Peyer's patch (tissue), 4 donors: ENCODE measurements at regions not wholly inside any gene's neighbourhood (a gene's known extent, or its start where the extent isn't known, plus 50 kb on each side); places are given as distances from the start of the nearest gene placed in this dataset.

Source experiments
- POLR2A ChIP-seq, 2 donors: fragments of 450-650 bp; IDR thresholded peaks; one replicate each; pipeline ENCODE4 v1.5.1; 2017; ENCODE audit warnings: antibody characterized with exemption in 2 of 2, mild to moderate bottlenecking in 2 of 2, moderate library complexity in 2 of 2
- TF ChIP-seq, protein P1 (sequence below), 6 experiments: fragments of 450-650 bp in 4 of 6; fragments of 200-600 bp in 2 of 6; sonication (generic) in 1 of 6; IDR thresholded peaks; one replicate each; pipeline ENCODE4 v1.5.1; 2017 to 2019; ENCODE audit warnings: antibody characterized with exemption in 6 of 6, mild to moderate bottlenecking in 3 of 6, moderate library complexity in 1 of 6

DNA sequence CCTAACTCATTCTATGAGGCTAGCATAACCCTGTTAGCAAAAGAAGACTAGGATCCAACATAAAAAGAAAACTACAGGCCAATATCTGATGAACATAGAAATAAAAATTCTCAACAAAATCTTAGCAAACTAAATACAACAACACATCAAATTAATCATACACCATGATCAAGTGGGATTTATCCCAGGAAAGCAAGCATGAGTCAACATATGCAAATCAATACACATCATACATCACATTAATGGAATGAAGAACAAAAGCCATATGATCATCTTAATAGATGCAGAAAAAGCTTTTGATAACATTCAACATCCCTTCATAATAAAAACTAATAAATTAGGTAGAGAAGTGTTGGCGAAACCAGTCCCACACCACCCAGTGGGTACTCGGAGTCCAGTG is 136.1 kb upstream of the MME start:
- TF ChIP-seq, protein P1, sequence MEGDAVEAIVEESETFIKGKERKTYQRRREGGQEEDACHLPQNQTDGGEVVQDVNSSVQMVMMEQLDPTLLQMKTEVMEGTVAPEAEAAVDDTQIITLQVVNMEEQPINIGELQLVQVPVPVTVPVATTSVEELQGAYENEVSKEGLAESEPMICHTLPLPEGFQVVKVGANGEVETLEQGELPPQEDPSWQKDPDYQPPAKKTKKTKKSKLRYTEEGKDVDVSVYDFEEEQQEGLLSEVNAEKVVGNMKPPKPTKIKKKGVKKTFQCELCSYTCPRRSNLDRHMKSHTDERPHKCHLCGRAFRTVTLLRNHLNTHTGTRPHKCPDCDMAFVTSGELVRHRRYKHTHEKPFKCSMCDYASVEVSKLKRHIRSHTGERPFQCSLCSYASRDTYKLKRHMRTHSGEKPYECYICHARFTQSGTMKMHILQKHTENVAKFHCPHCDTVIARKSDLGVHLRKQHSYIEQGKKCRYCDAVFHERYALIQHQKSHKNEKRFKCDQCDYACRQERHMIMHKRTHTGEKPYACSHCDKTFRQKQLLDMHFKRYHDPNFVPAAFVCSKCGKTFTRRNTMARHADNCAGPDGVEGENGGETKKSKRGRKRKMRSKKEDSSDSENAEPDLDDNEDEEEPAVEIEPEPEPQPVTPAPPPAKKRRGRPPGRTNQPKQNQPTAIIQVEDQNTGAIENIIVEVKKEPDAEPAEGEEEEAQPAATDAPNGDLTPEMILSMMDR (IDR thresholded peaks at IDR 0.05), result no peak
- no peak for TF ChIP-seq POLR2A (IDR thresholded peaks at IDR 0.05)
